RWPE2 (cell line): ENCODE measurements at regions not wholly inside any gene's neighbourhood (a gene's known extent, or its start where the extent isn't known, plus 50 kb on each side); places are given as distances from the start of the nearest gene placed in this dataset.
A peak's percentile ranks its signal among the peaks of the same experiment; 100 is the strongest.

ENCODE experiments used
- ATAC-seq: fragments of 200-7000 bp; cut with Tn5 transposase; 3 replicates; pipeline ENCODE4 v1.9.1; 2021; ENCODE audit warnings: low read depth
- DNase-seq: peaks from one replicate; pipeline ENCODE4 v3.0.0-alpha.2; 2020; ENCODE audit warnings: low spot score
- H3K27ac ChIP-seq: fragments of 450-650 bp; 2 replicates; pipeline ENCODE4 v1.5.1; 2017; ENCODE audit warnings: mild to moderate bottlenecking; ENCODE audit not compliant: poor library complexity, severe bottlenecking
- H3K27me3 ChIP-seq: fragments of 250-450 bp; sonication (Bioruptor Pico); 2 replicates; pipeline ENCODE4 v1.5.1; 2021; ENCODE audit warnings: mild to moderate bottlenecking, moderate library complexity; ENCODE audit not compliant: insufficient read depth, poor library complexity, severe bottlenecking
- H3K36me3 ChIP-seq: fragments of 250-450 bp; sonication (Bioruptor Pico); 2 replicates; pipeline ENCODE4 v1.5.1; 2020; ENCODE audit warnings: low read depth, mild to moderate bottlenecking, moderate library complexity
- H3K4me1 ChIP-seq: fragments of 250-450 bp; sonication (Bioruptor Pico); 2 replicates; pipeline ENCODE4 v1.5.1; 2021; ENCODE audit warnings: mild to moderate bottlenecking, moderate library complexity; ENCODE audit not compliant: insufficient read depth, poor library complexity, severe bottlenecking
- H3K4me3 ChIP-seq: fragments of 250-450 bp; sonication (Bioruptor Pico); 2 replicates; pipeline ENCODE4 v1.5.1; 2021; ENCODE audit warnings: mild to moderate bottlenecking, moderate library complexity; ENCODE audit not compliant: severe bottlenecking
- H3K9me3 ChIP-seq: fragments of 250-450 bp; sonication (Bioruptor Pico); 2 replicates; pipeline ENCODE4 v1.5.1; 2021; ENCODE audit warnings: mild to moderate bottlenecking, moderate library complexity; ENCODE audit not compliant: severe bottlenecking
- TF ChIP-seq, protein P1 (sequence below): fragments of 450-650 bp; IDR thresholded peaks from one replicate; pipeline ENCODE4 v1.5.1; 2017; ENCODE audit warnings: mild to moderate bottlenecking, moderate library complexity; ENCODE audit not compliant: poor library complexity, severe bottlenecking

- H3K4me1 ChIP-seq = peaks cover 7% of the 10 kb centered on the region
- H3K27ac ChIP-seq = no peak overlapping the region
- ATAC-seq (no peak), DNase-seq (no peak)
- no peaks in the 10 kb centered on the region for H3K36me3 ChIP-seq
- H3K9me3 ChIP-seq = no peaks in the 10 kb centered on the region
- no peaks in the 10 kb centered on the region for H3K27me3 ChIP-seq
- TF ChIP-seq, protein P1, sequence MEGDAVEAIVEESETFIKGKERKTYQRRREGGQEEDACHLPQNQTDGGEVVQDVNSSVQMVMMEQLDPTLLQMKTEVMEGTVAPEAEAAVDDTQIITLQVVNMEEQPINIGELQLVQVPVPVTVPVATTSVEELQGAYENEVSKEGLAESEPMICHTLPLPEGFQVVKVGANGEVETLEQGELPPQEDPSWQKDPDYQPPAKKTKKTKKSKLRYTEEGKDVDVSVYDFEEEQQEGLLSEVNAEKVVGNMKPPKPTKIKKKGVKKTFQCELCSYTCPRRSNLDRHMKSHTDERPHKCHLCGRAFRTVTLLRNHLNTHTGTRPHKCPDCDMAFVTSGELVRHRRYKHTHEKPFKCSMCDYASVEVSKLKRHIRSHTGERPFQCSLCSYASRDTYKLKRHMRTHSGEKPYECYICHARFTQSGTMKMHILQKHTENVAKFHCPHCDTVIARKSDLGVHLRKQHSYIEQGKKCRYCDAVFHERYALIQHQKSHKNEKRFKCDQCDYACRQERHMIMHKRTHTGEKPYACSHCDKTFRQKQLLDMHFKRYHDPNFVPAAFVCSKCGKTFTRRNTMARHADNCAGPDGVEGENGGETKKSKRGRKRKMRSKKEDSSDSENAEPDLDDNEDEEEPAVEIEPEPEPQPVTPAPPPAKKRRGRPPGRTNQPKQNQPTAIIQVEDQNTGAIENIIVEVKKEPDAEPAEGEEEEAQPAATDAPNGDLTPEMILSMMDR = no peak
- no peak overlapping the region for H3K4me3 ChIP-seq
Measured at GRCh38 chr2:219848882-219849281, 221.5 kb downstream of the SLC4A3 start.

- DNase-seq (no peak), ATAC-seq (no peak)
- Histone ChIP-seq H3K36me3 (no peaks in the 10 kb centered on the region), H3K27ac (no peak overlapping the region), H3K27me3 (no peaks in the 10 kb centered on the region), H3K4me3 (no peak overlapping the region), H3K4me1 (peaks cover 7% of the 10 kb centered on the region), H3K9me3 (no peaks in the 10 kb centered on the region)
- TF ChIP-seq, protein P1 = no peak
Measured at GRCh38 chr2:219851169-219851568, 223.7 kb downstream of the SLC4A3 start.

DNA sequence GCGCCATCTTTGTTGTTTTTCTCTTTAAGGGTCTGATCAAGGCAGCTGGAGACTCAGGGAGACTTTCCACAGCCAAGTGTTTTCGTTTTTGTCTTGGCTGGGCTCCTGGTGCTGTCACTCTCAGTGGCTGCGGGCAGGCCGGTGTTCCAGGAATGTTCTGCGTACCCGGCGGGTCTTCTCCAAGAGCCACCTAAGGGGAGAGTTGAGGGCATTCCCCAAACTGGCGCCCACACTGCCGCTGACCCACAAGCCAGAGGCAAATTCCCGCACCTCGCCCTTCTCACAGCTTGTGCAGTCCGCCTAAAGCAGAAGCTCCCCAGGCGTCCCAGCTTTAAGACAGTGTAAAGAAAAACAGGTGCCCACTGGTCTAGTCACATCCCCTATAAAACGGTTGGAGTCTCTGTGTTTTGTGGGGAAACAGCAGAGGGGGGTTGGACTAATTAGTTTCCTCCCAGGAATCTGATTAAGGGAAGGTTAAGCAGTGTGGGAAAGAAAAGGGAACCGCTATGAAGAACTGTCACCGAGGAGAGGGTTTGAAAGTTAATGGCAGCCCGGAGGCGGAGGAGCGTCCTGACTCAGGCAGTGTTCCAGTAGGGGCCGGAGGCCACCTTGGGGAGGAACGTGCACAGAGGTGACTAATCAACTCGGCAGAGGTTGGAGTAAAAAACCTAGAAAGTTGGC is 224.5 kb downstream of the SLC4A3 start:
- ATAC-seq = peak; percentile 87

DNA sequence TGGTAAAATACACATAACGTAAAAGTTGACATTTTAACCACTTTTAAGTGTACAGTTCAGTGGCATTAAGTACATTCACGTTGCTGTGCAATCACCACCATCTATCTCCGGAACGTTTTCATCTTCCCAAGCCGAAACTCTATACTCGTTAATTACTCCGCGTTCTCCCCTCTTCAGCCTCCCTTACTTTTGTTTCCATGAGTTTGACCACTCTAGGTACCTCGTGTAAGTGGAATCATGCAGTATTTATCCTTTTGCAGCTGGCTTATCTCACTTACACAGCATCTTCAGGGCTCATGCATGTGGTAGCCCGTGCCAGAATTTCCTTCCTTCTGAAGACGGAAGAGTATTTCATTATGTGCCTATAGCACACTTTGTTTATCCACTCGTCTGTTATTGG is 225.2 kb downstream of the SLC4A3 start:
- DNase-seq = no peak
- ATAC-seq = peak; percentile 17; the same call in 1 of the 3 replicates
- no peak overlapping the region for H3K27ac ChIP-seq
- no peaks in the 10 kb centered on the region for H3K27me3 ChIP-seq
- no peak overlapping the region for H3K4me3 ChIP-seq
- H3K9me3 ChIP-seq = no peaks in the 10 kb centered on the region
- TF ChIP-seq, protein P1 = no peak
- H3K36me3 ChIP-seq = no peaks in the 10 kb centered on the region
- H3K4me1 ChIP-seq = peaks cover 7% of the 10 kb centered on the region

More for the DNA sequence above, 224.5 kb downstream of the SLC4A3 start:
- H3K4me3 ChIP-seq = no peak overlapping the region
- no peak overlapping the region for H3K27ac ChIP-seq
- TF ChIP-seq, protein P1 = no peak
- H3K36me3 ChIP-seq = no peaks in the 10 kb centered on the region
- no peaks in the 10 kb centered on the region for H3K9me3 ChIP-seq
- DNase-seq = no peak
- H3K4me1 ChIP-seq = peaks cover 7% of the 10 kb centered on the region
- no peaks in the 10 kb centered on the region for H3K27me3 ChIP-seq

GRCh38 chr2:219856602-219857001 is 229.2 kb downstream of the SLC4A3 start:
- ATAC-seq (no peak), DNase-seq (no peak)
- Histone ChIP-seq H3K27ac (no peak overlapping the region), H3K36me3 (no peaks in the 10 kb centered on the region), H3K4me1 (peaks cover 7% of the 10 kb centered on the region), H3K4me3 (no peak overlapping the region), H3K9me3 (no peaks in the 10 kb centered on the region), H3K27me3 (no peaks in the 10 kb centered on the region)
- TF ChIP-seq, protein P1 = no peak
